ENCODE measurements at regions not wholly inside any gene's neighbourhood (a gene's known extent, or its start where the extent isn't known, plus 50 kb on each side); places are given as distances from the start of the nearest gene placed in this dataset.

GRCh38 chr12:130101370-130101769, 60.9 kb upstream of the FZD10 start:
- in situ Hi-C loops (cut with HindIII; ENCODE audit: low sequenced_read_pairs): no loop called here

DNA sequence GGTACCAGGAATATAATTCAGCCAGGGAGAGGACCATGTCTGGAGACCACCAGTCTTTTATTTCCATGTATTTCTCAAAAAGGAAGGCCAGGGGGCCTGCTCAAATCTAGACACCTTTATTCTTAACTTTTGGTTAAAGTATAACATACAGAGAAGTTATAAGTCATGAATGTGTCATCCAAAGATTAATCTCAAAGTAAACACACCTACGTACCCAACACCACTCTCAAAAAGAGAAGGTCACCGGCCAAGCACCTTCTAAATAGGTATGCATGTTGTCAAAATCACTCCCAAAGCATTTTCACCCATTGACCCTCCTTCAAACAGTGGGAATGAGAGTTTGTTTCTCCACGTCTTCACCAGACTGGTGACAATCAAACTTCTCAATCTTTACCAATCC, 60.0 kb upstream of the FZD10 start:
- no peak overlapping the region for H3K4me3 ChIP-seq (ENCODE audit: low read depth, low read length)
- DNase-seq (ENCODE audit: low read depth, low spot score): no peak
- TF ChIP-seq, protein P1, sequence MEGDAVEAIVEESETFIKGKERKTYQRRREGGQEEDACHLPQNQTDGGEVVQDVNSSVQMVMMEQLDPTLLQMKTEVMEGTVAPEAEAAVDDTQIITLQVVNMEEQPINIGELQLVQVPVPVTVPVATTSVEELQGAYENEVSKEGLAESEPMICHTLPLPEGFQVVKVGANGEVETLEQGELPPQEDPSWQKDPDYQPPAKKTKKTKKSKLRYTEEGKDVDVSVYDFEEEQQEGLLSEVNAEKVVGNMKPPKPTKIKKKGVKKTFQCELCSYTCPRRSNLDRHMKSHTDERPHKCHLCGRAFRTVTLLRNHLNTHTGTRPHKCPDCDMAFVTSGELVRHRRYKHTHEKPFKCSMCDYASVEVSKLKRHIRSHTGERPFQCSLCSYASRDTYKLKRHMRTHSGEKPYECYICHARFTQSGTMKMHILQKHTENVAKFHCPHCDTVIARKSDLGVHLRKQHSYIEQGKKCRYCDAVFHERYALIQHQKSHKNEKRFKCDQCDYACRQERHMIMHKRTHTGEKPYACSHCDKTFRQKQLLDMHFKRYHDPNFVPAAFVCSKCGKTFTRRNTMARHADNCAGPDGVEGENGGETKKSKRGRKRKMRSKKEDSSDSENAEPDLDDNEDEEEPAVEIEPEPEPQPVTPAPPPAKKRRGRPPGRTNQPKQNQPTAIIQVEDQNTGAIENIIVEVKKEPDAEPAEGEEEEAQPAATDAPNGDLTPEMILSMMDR (IDR thresholded peaks at IDR 0.05; ENCODE audit: low read depth, low read length): no peak
- in situ Hi-C loops (cut with HindIII; ENCODE audit: low sequenced_read_pairs): no loop called here

More at GRCh38 chr12:130101370-130101769, 60.9 kb upstream of the FZD10 start:
- TF ChIP-seq, protein P1 (IDR thresholded peaks at IDR 0.05; ENCODE audit: low read depth, low read length): no peak
- DNase-seq (ENCODE audit: low read depth, low spot score): no peak
- no peak overlapping the region for H3K4me3 ChIP-seq (ENCODE audit: low read depth, low read length)

DNA sequence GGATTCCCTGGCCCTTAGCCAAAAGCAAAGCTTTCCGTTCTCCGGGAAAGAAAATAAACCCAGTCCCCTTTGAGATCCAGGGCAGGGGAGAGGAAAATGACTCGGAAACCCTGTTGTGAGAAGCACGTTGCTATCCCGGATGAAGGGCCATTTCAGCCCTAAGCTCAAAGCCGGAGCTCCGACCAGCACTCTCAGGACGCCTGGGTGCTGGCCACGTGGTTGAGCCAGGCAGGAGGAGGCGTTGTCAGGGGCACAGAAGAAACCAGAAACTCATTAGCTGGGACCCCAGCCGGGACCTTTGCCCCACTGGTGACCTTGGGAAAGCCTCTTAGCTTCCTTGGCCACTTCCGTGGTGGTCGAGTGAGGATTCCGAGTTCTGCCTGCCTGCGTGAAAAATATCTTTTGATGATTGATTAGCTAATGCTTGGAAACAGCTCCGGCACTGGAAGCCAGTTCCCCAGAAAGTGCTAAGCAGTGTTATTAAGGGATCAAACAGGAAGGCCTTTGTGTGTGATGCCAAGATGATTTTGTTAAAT, 57.6 kb upstream of the FZD10 start:
- no peak overlapping the region for H3K4me3 ChIP-seq (ENCODE audit: low read depth, low read length)
- no peak for DNase-seq (ENCODE audit: low read depth, low spot score)
- TF ChIP-seq, protein P1 (IDR thresholded peaks at IDR 0.05; ENCODE audit: low read depth, low read length): no peak
- in situ Hi-C loops (cut with HindIII; ENCODE audit: low sequenced_read_pairs): no loop called here

GRCh38 chr12:130109062-130109945, 53.0 kb upstream of the FZD10 start:
- H3K4me3 ChIP-seq (ENCODE audit: low read depth, low read length): no peak overlapping the region
- TF ChIP-seq, protein P1 (IDR thresholded peaks at IDR 0.05; ENCODE audit: low read depth, low read length): no peak
- DNase-seq (ENCODE audit: low read depth, low spot score): no peak
- in situ Hi-C loops (cut with HindIII; ENCODE audit: low sequenced_read_pairs): no loop called here

- in situ Hi-C loops (cut with HindIII; ENCODE audit: low sequenced_read_pairs): no loop called here
- no peak overlapping the region for H3K4me3 ChIP-seq (ENCODE audit: low read depth, low read length)
- no peak for DNase-seq (ENCODE audit: low read depth, low spot score)
- TF ChIP-seq, protein P1 (IDR thresholded peaks at IDR 0.05; ENCODE audit: low read depth, low read length): no peak
Measured at GRCh38 chr12:130110914-130111313, 51.4 kb upstream of the FZD10 start.

DNA sequence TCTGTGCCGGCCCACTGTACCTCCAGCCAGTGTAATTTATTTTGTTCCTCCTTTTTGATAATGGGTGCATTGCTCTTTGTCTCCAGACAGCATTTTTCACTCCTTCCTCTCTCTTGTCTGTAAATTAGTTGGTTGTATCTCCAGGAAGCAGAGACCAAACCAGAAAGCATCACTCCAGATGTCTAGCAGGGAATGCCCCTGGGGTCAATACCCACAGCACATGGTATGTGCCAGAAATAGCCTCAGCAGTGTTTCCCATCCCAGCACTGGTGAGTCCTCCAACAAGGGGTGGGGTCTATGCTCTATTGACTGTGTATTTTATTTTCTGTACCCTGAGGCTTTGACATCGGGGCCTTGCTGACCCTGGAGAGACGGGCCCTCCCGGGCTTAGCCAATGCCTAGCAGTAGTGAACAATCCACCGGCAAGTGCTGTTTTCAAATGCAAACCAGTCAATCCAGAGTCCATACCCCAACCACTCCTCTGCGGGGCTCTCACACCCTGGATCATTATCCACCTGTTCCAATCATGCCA, 50.2 kb upstream of the FZD10 start:
- in situ Hi-C loops (cut with HindIII; ENCODE audit: low sequenced_read_pairs): no loop called here
- DNase-seq (ENCODE audit: low read depth, low spot score): no peak
- H3K4me3 ChIP-seq (ENCODE audit: low read depth, low read length): no peak overlapping the region
- TF ChIP-seq, protein P1 (IDR thresholded peaks at IDR 0.05; ENCODE audit: low read depth, low read length): no peak
